ENCODE measurements at regions not wholly inside any gene's neighbourhood (a gene's known extent, or its start where the extent isn't known, plus 50 kb on each side); places are given as distances from the start of the nearest gene placed in this dataset.

GRCh38 chr1:82486468-82486867 lies 685.7 kb downstream of the ADGRL2 start:
- 81% methylated on average over 5 of the region's 5 CpGs for WGBS
- no peak for DNase-seq (ENCODE audit: low spot score in 2 of 2)
- Histone ChIP-seq H3K36me3 (no peaks in the 10 kb centered on the region), H3K9me3 (no peaks in the 10 kb centered on the region), H3K27me3 (no peaks in the 10 kb centered on the region), H3K4me3 (no peak overlapping the region), H3K27ac (no peak overlapping the region), H3K4me1 (peaks cover 3% of the 10 kb centered on the region)
- TF ChIP-seq EP300 (IDR thresholded peaks at IDR 0.05) (no peak), POLR2AphosphoS5 (IDR thresholded peaks at IDR 0.05) (no peak), CTCF (IDR thresholded peaks at IDR 0.05) (no peak), POLR2A (IDR thresholded peaks at IDR 0.05) (no peak)

- no peak for DNase-seq (ENCODE audit: low spot score in 2 of 2)
- 62% methylated on average over 4 of the region's 4 CpGs for WGBS
Measured at GRCh38 chr1:82485591-82486369, 685.0 kb downstream of the ADGRL2 start.

GRCh38 chr1:82483146-82483545 lies 682.4 kb downstream of the ADGRL2 start:
- H3K27ac ChIP-seq = no peak overlapping the region
- no peak for DNase-seq (ENCODE audit: low spot score in 2 of 2)
- WGBS = 94% methylated on average over 5 of the region's 5 CpGs

More at GRCh38 chr1:82485591-82486369, 685.0 kb downstream of the ADGRL2 start:
- H3K36me3 ChIP-seq = no peaks in the 10 kb centered on the region
- no peak overlapping the region for H3K4me3 ChIP-seq
- no peak for TF ChIP-seq CTCF (IDR thresholded peaks at IDR 0.05)
- no peak for TF ChIP-seq EP300 (IDR thresholded peaks at IDR 0.05)
- TF ChIP-seq POLR2A (IDR thresholded peaks at IDR 0.05) = no peak
- no peak overlapping the region for H3K27ac ChIP-seq
- H3K27me3 ChIP-seq = no peaks in the 10 kb centered on the region
- peaks cover 3% of the 10 kb centered on the region for H3K4me1 ChIP-seq
- H3K9me3 ChIP-seq = no peaks in the 10 kb centered on the region

GRCh38 chr1:82478916-82479315 lies 678.2 kb downstream of the ADGRL2 start:
- TF ChIP-seq EP300 (IDR thresholded peaks at IDR 0.05) (no peak), CTCF (IDR thresholded peaks at IDR 0.05) (no peak), POLR2A (IDR thresholded peaks at IDR 0.05) (no peak), POLR2AphosphoS5 (IDR thresholded peaks at IDR 0.05) (no peak)
- H3K4me1 ChIP-seq = no peaks in the 10 kb centered on the region
- H3K4me3 ChIP-seq = no peak overlapping the region
- H3K9me3 ChIP-seq = no peaks in the 10 kb centered on the region
- WGBS = 92% methylated on average over 3 of the region's 3 CpGs
- H3K27me3 ChIP-seq = no peaks in the 10 kb centered on the region
- H3K27ac ChIP-seq = no peak overlapping the region
- H3K36me3 ChIP-seq = no peaks in the 10 kb centered on the region
- no peak for DNase-seq (ENCODE audit: low spot score in 2 of 2)

More at GRCh38 chr1:82483146-82483545, 682.4 kb downstream of the ADGRL2 start:
- no peaks in the 10 kb centered on the region for H3K9me3 ChIP-seq
- TF ChIP-seq POLR2A (IDR thresholded peaks at IDR 0.05) = no peak
- H3K36me3 ChIP-seq = no peaks in the 10 kb centered on the region
- no peak overlapping the region for H3K4me3 ChIP-seq
- H3K27me3 ChIP-seq = no peaks in the 10 kb centered on the region
- peaks cover 3% of the 10 kb centered on the region for H3K4me1 ChIP-seq

GRCh38 chr1:82472489-82473131 lies 671.9 kb downstream of the ADGRL2 start:
- WGBS = 93% methylated on average over 2 of the region's 2 CpGs
- Histone ChIP-seq H3K4me1 (no peaks in the 10 kb centered on the region), H3K4me3 (no peak overlapping the region), H3K27me3 (no peaks in the 10 kb centered on the region), H3K36me3 (no peaks in the 10 kb centered on the region), H3K9me3 (no peaks in the 10 kb centered on the region), H3K27ac (no peak overlapping the region)
- TF ChIP-seq POLR2A (IDR thresholded peaks at IDR 0.05) = no peak
- TF ChIP-seq EP300 (IDR thresholded peaks at IDR 0.05) = no peak
- no peak for TF ChIP-seq CTCF (IDR thresholded peaks at IDR 0.05)
- TF ChIP-seq POLR2AphosphoS5 (IDR thresholded peaks at IDR 0.05) = no peak
- DNase-seq (ENCODE audit: low spot score in 2 of 2) = no peak

Measured in suprapubic skin (tissue), 4 donors.